ENCODE measurements at regions not wholly inside any gene's neighbourhood (a gene's known extent, or its start where the extent isn't known, plus 50 kb on each side); places are given as distances from the start of the nearest gene placed in this dataset.

DNA sequence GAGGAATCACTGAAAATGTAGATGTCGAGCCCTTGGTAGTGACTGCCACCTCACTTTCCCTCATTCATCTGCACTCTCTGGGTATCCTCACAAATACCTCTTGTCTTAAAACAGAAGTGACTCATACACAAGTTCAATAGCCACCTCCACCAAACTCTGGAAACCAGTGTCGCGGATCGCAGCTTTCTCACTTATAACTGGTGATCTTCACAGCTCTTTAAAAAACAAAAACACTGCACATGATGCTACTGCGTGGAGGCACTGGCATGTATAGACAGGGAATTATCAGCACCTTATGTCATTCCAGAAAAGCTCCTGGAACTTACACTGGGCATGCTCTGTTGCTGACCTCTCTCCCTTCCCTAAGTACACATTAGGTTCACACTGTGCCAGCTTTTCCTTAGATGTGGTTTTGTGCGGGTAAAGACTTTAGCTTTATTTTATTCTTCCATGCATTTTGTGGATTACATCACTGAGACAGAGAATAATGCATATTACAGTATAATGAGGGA is 425.5 kb upstream of the CADM1 start:
- DNase-seq (ENCODE audit: low read depth in 3 of 3, low spot score in 2 of 3) = no peak

DNA sequence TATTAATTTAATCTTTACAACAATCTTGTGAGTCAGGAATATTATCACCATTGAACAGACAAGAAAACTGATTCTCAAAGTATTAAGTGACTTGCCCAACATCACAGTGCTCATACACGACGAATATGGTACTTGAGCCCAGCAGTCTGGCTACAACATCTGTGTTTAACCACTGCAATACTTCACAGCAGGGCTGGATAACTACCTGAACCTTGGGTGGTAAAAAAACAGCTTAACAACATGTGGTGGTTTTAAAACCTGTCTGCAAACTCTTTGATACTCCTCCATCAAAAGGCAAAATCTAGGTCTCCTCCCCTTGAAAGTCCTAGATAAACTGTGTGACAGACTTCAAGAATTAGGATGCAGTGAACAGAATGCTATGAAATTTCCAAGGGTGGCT is 424.6 kb upstream of the CADM1 start:
- no peak for DNase-seq (ENCODE audit: low read depth in 3 of 3, low spot score in 2 of 3)

DNA sequence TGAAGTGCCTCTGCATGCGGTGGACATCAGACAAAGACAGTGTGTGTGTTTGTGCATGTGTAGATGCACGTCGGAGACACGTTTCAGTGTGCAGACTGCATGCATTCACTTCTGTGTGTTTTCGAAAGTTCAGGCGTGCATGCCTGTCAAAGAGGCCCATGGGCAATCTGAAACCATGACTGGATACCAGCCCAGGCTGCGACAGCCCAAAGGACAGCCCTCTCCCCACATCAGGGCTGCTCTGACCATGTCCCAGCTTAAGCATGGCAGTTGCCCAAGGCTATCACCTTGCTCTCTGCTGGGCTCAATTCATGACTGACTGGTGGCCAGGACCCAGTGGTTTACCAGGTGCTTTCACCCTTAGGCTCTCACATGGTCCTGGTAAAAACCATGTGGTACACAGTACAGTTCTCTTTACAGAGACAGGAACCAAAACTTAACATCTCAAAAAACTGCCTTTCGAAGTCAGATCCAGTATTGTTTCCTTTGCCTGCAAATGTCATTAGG is 423.7 kb upstream of the CADM1 start:
- DNase-seq (ENCODE audit: low read depth in 3 of 3, low spot score in 2 of 3) = no peak

DNA sequence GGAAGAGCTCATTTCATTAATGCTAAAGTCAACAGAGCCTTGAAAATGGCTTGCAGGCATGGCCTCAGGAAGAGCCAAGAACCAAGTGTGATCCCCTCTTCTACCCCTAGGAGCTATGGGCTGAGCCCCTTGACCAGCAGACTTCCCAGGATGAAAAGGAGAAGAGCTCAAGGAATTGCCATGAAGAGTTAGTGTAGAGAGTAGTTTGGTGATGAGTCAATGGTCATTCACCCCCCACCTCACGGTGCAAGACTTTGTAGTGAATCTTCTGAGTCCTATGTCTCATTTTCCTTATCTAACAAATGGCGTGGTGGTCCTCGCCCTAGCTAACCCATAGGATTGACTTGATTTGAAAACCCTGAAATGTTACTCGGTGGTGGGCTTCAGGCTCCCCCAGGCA is 422.4 kb upstream of the CADM1 start:
- no peak for DNase-seq (ENCODE audit: low read depth in 3 of 3, low spot score in 2 of 3)

DNA sequence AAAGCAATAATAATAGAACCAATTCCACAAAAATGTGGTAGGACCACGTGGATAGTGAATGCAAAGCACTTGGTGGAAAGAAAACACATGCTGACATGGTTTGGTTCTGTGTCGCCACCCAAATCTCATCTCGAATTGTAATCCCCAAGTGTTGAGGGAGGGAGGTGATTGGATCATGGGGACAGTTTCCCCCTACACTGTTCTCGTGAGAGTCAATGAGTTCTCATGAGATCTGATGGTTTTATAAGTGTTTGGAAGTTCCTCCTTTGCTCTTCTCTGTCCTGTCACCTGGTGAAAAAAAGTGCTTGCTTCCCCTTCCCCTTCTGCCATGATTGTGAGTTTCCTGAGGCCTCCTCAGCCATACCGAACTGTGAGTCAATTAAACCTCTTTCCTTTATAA is 421.9 kb upstream of the CADM1 start:
- no peak for DNase-seq (ENCODE audit: low read depth in 3 of 3, low spot score in 2 of 3)

DNA sequence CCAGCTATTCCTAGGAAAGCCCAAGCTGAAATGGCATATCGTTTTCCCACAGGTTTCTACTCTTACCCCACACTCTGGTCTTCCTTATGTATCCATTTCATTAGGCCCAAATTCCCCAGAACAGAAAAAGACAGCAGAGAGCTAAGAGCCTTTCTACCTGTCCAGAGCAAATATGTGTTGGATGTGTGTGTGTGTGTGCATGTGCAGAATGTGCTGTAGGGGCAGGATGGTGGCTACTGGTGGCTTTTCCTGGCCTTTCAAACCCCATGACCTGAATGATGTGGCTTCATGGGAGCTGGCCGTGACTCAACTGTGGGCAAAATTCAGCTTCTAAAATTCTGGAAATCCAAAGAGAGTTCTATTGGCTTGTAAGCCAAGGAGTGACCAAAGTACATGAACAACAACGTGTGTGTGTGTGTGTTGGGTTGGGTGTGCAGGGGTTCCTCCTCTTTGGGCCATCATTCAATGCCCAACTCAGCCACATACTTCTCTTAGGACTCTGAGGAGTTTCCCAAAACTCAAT is 421.4 kb upstream of the CADM1 start:
- no peak for DNase-seq (ENCODE audit: low read depth in 3 of 3, low spot score in 2 of 3)

DNA sequence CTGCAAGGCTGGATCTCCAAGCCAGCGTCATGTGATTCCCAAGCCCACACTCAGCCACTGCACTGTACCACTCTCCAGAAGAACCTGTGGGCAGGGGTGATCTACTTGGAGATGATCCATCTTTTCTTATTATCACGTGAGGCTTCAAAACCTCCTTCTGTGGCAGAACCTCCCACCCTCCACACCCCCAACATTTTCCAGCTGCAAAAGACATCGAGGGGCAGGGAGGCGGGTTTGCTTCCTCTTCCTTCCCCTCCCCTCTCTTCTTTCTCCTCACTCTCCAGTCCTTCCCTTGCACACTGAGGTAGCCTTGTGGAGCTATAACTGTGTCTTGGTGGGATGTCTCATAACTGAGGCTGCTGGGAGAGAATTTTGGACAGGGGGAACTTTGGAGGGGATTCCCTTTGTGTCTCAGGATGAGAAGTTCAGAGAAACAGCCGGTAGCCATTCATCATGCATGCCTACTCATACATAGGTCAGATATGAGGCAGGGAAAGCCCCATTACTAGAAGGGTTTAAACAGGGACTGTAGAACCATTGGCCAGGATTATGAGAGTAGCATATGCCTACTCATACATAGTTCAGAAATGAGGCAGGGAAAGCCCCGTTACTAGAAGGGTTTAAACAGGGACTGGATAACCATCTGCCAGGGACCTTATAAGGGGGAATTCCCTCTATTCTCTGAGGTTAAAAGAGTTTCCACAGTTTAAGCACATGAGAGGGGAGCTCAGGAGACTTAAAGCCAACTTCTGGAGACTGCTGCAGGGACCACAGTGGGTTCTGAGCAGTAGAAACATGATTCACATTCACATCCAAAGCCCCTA is 420.7 kb upstream of the CADM1 start:
- no peak for DNase-seq (ENCODE audit: low read depth in 3 of 3, low spot score in 2 of 3)

DNA sequence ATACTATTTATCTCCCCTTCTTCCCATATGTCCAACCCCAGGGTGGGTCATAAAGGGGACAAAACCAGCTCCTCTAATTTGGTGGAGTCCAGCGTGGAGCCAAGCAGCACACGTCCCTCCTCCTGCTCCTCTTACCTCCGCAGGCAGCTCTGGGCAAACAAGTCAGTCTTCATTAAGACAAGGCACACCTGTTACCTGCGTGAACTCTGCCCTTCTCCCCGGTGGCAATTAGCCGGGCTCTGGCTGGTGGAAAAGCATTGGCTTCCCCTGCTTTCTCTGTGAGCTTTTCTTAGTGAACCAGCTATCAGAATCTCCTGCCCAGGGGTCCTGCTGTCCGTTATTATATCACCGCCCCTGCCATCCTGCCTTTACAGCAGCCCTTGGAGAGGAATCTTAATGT is 418.7 kb upstream of the CADM1 start:
- DNase-seq (ENCODE audit: low read depth in 3 of 3, low spot score in 2 of 3) = no peak

DNA sequence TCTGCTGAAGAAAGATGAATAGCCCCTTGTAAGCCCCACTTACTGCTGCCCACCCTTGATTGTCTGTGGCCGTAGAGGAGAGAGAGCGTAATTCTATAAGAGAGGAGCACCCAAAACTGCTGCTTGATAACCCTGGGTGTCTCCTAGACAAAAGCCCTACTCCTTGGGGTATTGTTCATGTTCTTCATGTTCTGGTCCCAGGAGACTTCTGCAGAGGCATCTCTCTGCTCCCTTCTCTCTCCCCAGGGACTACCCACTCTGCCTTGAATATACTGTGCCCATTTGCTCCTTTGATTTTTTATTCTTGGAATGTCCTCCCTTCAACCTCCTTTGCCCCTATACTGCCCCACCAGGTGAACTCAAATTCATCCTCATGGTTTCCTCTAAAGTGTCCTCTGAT is 417.8 kb upstream of the CADM1 start:
- no peak for DNase-seq (ENCODE audit: low read depth in 3 of 3, low spot score in 2 of 3)

DNA sequence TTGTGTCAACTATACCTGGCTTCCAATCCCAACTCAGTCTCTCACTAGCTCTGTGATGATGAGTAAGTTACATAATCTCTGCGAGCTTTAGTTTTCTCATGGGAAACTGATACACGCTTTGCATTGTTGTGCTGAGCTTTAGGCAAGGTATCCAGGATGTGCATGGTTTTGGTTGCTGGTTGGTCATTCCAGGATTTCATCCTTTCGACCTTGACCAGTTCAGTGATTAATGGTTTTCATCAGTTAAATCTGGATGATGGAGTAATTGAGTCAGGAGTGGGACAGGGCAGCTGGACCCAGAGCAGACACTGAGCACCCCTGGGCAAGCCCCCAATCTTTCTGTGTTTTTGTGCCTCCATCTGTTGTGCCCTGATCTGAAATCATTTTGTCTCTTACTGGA is 417.3 kb upstream of the CADM1 start:
- no peak for DNase-seq (ENCODE audit: low read depth in 3 of 3, low spot score in 2 of 3)

DNA sequence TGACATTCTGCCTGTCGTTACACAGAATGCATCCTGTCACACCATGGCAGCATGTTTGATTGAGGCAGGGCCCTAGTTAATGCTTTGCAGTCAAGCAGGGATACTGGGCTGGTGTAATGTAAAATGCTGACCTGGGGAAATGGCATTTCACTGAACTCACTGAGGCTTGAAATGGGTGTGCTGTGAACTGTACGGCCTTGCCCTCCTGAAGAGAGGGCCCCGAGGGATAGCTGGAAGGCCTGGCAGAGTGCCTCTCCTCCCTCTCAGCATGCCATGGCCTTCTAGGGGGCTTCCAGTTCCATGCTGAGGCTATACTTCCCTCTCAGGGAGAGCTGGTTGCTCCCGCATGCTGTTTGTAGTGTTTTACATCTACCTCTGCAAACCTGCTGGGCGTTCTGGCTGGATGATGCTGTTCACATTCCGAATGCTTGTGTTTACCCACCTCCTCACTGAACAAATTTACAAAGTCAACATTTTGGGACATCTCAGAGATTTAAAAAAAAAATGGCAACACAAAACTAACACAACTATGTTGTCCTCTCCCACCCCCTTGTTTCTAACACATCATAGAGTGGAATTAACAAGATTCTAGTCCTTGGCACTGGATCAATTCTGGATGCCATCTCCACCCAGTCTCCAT is 416.7 kb upstream of the CADM1 start:
- no peak for DNase-seq (ENCODE audit: low read depth in 3 of 3, low spot score in 2 of 3)

DNA sequence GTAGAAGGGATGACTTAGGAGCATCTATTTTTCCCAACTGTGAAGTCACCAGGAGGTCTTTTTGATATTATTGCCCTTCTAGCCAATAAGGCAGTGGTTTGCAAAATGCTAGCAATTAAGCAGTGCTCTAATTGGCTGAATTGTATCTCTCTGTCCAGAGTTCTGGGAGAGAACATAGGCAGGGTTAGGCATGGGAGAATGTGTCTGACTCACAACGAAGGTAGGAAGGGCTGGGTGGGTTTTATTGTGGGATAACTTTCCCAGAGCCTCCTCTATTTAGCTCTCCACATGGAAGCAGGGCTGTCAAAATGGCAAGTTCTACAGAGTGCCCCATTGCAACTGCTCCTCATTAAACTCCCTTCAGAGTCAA is 415.9 kb upstream of the CADM1 start:
- no peak for DNase-seq (ENCODE audit: low read depth in 3 of 3, low spot score in 2 of 3)

DNA sequence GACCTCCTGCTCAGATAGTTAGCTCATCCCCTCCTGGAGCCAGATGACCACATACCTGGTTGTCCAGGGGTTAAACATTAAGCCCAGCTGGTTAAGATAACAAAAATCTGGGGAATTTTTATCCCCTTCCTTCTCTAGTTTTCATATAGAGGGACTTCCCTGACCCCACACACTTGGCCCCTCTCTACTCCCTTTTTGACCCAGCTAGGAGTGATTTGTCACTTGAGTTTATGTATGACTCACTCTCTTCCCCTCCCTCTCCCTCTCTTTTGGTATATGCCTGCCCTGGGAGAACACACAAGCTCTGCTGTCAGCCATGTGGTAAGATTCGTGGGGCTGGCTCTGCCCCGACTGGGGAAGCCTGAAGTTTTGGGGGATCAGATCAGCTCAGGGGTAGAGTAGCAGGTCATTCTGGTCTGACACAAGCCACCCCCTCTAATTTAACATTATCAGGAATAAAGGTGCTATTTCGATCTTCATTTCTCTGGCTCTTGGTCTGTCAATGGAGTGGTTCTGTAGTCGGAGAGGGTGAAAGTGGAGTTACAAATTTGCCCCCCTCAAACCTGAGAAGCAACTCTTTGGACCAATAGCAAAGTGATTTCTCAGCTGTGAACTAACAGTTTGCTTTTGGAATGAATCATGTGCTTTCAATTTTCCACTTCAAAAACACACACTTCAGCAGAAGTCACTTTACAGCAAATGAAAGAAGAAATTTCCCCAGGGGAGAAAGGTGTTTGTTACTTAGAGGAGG is 415.3 kb upstream of the CADM1 start:
- DNase-seq (ENCODE audit: low read depth in 3 of 3, low spot score in 2 of 3) = no peak

DNA sequence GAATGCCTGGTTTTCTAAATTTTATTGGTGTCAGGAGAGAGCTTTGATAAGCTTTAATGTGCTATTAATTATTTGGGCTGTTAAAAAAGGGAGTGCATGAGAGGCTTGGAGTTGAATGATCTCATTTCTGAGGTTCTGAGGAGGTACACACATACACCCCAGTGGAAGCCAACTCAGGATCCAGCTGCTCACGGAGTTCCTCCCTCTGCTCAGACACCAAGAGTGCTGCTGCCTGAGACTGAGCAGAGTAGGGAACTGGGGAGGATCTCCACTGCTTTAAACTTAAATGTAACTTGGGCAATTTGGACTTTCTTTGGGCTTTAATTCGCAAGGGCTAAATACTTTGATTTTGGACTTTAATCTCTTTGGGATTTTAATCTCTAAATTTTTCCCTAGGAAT is 414.4 kb upstream of the CADM1 start:
- no peak for DNase-seq (ENCODE audit: low read depth in 3 of 3, low spot score in 2 of 3)

DNA sequence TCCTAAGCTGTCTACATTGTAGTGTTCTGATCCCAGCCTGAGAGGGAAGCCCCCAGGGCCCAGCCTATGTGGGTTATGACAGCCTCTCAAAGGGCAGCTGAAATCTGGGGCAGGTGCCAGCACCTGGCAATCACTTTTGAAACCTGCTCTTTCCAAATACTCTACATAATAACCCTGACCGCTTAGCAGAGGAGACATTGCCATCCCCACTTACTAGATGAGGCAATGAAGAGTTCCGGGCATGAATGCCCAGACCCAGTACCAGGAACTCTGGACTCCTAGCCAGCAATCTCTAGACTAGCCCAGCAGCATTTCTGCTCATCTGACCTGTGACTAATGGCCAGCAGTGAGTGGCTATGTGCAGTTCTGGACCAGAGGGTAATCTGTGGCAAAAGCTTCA is 412.4 kb upstream of the CADM1 start:
- DNase-seq (ENCODE audit: low read depth in 3 of 3, low spot score in 2 of 3) = no peak

DNA sequence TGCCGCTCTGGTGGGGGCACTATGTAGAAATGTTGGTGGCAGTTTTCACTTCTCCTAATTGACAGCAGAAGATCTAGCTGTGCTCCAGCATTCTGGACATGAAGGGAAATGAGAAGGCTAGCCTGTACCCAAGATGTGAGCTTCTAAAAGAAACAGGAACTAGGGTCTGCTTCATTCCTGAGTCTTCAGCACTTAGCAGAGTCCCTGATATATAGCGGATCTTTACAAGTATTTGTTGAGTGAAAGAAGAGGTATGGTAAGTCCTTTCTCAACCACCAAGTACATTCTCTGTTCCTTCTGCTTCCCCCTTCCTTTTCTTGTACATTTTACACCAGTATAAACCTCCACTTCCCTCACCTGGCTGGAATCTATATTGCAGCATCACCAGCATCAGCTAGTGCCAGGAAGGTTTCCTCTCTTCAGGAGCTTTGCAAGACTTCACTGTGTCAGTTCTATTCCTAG is 408.3 kb upstream of the CADM1 start:
- DNase-seq (ENCODE audit: low read depth in 3 of 3, low spot score in 2 of 3) = no peak

DNA sequence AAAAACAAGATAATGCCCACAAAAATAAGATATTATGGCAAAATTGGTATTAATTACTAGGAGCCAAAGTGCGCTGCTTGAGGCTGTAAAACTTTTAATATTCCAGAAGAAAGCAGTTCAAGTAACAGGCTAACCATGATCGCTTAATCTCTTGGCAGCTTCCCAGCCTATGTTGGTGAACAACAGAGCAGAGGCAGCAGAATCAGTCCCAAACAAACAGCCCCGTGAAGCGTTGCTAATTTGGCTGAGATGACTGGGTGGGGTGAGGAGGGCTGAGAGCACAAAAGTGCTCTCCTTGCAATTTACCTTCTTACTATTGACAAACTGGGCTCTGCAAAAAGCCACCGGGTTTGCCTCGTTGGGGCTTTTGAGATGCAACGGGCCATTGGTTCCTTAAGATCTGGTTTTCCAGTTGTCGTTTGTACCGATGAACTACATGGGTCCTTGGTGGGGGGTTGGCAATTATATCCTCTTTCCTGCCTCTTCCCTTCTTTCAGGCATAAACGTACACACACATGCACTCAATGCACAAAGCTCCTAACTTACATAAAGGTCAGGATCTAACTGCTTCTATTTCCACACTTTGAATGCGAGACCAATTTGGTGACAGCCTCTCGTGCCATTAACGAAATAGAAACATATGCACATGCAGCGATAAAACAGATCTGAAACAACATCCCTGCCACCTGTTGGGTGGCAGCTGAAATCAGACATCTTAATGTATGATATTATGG is 407.6 kb upstream of the CADM1 start:
- no peak for DNase-seq (ENCODE audit: low read depth in 3 of 3, low spot score in 2 of 3)

DNA sequence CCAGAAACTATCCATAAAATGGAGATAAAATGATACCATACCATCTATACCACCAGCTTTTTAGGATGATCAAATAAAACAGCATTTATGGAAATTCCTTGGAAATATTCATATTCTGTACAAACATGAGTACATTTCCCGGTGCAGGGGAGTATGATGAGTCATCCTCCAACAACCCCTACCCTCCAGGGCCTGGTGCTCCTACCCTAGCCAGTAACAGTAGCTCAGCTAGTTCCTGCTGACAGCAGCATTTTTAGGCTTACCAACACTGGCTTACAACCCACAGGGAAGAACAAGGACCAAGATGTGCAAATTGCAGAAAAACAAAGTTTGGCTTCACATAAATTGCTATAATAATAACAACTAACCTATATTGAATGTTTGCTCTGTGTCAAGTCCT is 406.2 kb upstream of the CADM1 start:
- no peak for DNase-seq (ENCODE audit: low read depth in 3 of 3, low spot score in 2 of 3)

DNA sequence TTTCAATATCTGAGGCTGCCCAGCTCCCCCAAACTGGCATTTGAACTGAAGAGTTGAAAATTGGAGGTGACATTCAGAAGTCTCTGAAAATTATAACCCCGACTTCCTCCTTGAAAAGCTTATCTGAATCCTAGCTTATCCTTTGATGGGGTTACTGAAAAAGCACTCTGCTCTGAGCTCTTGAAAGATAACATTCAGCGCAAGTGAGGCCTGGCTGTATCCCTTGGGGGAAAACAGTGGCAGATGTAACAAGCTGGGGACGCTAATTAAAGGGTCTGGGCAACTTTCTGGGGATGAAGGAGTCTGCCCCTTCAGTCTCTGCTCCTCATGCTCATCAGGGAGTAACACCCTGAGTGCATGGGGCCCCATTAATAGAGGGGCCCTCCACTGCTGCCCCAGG is 402.0 kb upstream of the CADM1 start:
- DNase-seq (ENCODE audit: low read depth in 3 of 3, low spot score in 2 of 3) = no peak

DNA sequence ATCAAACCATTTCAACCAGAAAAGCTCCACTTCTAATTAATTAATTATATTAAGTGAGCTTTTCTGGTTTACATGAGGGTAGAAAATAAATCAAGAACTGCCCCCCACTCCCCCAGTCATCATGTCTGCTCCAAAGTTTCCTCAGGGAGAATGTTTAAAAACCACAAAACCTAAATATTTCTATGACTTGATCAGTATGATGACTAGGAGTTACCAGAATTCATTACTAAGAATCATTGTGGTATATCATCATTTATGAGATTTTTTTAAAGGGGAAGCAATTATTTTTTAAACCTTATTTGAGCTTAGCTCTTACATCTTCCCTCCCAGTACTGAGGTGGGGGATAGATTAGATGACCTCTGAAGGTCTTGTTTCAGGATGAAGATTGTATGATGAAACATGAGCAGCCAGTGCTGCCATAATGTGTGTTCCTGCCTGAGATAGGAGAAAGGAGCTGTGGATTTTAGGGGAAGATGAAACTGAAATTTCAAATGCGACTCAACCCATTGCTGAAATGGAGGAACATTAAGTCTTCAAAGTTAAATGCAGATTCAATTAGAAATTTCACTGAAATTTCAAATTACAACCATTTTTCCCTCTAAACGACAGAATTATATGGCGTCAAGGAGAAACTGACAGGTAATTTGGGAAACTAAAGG is 401.3 kb upstream of the CADM1 start:
- DNase-seq (ENCODE audit: low read depth in 3 of 3, low spot score in 2 of 3) = no peak
